GOT3 (cell line): ENCODE measurements at regions not wholly inside any gene's neighbourhood (a gene's known extent, or its start where the extent isn't known, plus 50 kb on each side); places are given as distances from the start of the nearest gene placed in this dataset.
A peak's percentile ranks its signal among the peaks of the same experiment; 100 is the strongest.

ENCODE experiments used
- DNase-seq: peaks from one replicate; lab custom pipeline; 2025; ENCODE audit warnings: mixed read lengths; lab: John Stamatoyannopoulos, UW

GRCh38 chr3:21801631-21802030 is 50.6 kb upstream of the ZNF385D start:
- no peak for DNase-seq

- DNase-seq, result no peak
Measured at GRCh38 chr3:21803604-21804003, 52.6 kb upstream of the ZNF385D start.

- DNase-seq, result no peak
Measured at GRCh38 chr3:21804330-21804729, 53.3 kb upstream of the ZNF385D start.

GRCh38 chr3:21806733-21807132 is 55.7 kb upstream of the ZNF385D start:
- DNase-seq, result no peak

- DNase-seq, result no peak
Measured at GRCh38 chr3:21825684-21826083, 74.7 kb upstream of the ZNF385D start.

GRCh38 chr3:21826416-21826815 is 75.4 kb upstream of the ZNF385D start:
- no peak for DNase-seq

- no peak for DNase-seq
Measured at GRCh38 chr3:21830541-21830940, 79.5 kb upstream of the ZNF385D start.

- no peak for DNase-seq
Measured at GRCh38 chr3:21835264-21835663, 84.3 kb upstream of the ZNF385D start.

- no peak for DNase-seq
Measured at GRCh38 chr3:21836227-21836626, 85.2 kb upstream of the ZNF385D start.

GRCh38 chr3:21839176-21839575 is 88.2 kb upstream of the ZNF385D start:
- no peak for DNase-seq

- peak; percentile 13 for DNase-seq
Measured at GRCh38 chr3:21839592-21839991, 88.6 kb upstream of the ZNF385D start.

GRCh38 chr3:21847005-21847404 is 96.0 kb upstream of the ZNF385D start:
- no peak for DNase-seq

- no peak for DNase-seq
Measured at GRCh38 chr3:21859124-21860081, 108.4 kb upstream of the ZNF385D start.

- DNase-seq, result no peak
Measured at GRCh38 chr3:21860082-21860475, 109.1 kb upstream of the ZNF385D start.

GRCh38 chr3:21860657-21861056 is 109.6 kb upstream of the ZNF385D start:
- DNase-seq, result no peak

- no peak for DNase-seq
Measured at GRCh38 chr3:21876782-21877181, 125.8 kb upstream of the ZNF385D start.

GRCh38 chr3:21877214-21877754 is 126.3 kb upstream of the ZNF385D start:
- no peak for DNase-seq

- DNase-seq, result no peak
Measured at GRCh38 chr3:21879184-21879886, 128.3 kb upstream of the ZNF385D start.

- no peak for DNase-seq
Measured at GRCh38 chr3:21888656-21889055, 137.6 kb upstream of the ZNF385D start.

- no peak for DNase-seq
Measured at GRCh38 chr3:21889166-21889565, 138.2 kb upstream of the ZNF385D start.

GRCh38 chr3:21892104-21892503 is 141.1 kb upstream of the ZNF385D start:
- no peak for DNase-seq

GRCh38 chr3:21893242-21893641 is 142.2 kb upstream of the ZNF385D start:
- DNase-seq, result no peak
